GM19025 (cell line): ENCODE measurements at regions not wholly inside any gene's neighbourhood (a gene's known extent, or its start where the extent isn't known, plus 50 kb on each side); places are given as distances from the start of the nearest gene placed in this dataset.
"Not testable (repeated sequence)": the region's sequence is repeated elsewhere in the genome, so short reads cannot be mapped to it uniquely, and the experiment has no call there.

Experiments used
- ATAC-seq: cut with Tn5 transposase; IDR thresholded peaks from one replicate; pipeline ENCODE4 v1.9.1; 2021; ENCODE audit warnings: mild to moderate bottlenecking, low read depth, moderate library complexity; ENCODE audit not compliant: unreplicated experiment

DNA sequence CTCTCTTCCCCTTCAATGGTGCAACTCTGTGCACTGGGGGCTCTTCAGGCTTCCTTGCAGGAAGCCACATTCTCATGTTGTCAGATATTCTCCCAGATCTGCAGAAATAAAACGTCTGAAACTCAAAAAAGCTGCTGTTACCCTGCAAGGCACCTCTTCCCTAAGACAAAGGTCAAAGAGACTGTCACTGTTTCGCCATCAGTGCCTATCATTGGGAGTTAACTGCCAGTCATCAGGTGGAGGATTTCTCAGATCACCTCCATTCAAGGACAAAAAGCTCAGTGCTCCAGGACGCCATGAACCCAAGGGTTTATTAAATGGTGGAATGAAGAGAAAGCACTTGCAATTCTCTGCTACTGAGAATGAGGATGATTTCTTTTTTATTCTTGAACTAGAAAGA lies 144.6 kb upstream of the PALS2 start:
- ATAC-seq = no peak

DNA sequence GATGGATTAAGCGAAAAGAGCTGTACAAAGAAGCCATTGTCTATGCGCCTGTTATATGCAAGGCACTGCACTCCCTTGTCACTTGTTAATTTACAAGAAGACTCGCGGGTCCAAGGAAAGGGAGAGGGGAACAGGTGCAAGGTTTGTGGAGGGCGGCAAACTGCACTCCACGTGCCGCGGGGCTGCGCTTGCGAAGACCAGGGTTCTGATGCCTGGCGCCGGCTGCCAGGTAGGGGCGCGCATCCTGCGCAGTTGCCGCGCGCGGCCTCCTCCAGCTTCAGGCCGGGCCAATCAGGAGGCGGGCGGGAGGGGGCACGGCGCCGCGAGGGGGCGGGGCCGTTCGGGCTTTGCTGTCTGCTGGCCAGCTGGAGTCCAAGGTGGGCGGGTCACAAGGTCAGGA lies 140.6 kb upstream of the PALS2 start:
- ATAC-seq = no peak

DNA sequence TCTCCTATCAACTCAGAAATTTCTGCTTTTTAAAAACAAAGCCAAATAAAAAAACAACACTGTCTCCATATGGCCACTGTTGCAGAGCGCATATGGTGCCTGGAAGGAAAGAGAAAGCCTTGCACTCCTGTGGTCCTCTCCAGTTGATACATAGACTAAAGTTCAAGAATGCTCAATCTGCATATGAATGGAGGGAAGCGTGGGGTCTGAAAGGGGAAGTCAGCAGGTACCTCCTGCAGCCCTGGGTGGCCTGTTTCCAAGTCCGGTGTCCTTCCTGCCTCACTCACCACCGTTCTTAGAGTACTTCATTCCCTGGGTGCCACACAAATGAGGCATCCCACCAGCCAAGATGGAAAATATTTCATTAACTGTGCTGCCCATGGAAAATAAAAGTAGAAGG lies 138.3 kb upstream of the PALS2 start:
- no peak for ATAC-seq

DNA sequence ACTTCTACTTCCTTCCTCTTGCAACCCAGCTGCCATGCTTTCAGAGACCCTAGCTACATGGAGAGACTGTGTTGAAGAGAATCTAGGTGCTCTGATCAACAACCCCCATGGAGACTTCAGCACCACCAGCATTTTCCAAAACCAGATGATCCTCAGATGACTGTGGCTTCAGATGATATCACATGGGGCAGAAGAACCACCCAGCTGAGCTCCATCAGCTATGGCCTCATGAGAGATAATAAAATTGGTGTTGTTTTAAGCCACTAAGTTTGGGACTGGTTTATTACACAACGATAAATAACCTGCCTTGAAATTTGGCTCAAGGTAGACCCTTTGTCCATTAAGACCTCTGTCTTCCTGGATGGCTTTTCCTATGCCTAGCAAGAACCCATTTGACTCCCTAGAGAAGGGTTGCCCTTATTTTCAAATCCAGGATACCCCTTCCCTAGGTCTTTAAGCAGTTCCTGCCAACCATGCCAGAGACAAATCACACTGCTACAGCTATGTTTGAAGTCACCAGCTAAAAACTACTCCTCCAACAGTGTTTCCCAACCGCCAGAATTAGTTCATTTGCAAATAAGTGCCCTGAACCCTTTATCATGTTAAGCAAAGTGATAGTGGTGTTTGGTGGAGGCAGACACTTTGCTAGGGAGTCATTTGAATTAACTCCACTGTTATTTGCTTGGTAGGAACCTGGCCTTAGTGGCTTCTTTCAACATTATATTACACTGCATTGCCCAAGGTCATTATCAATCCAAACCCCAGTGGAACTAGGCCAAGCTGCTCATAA lies 136.9 kb upstream of the PALS2 start:
- ATAC-seq = no peak

DNA sequence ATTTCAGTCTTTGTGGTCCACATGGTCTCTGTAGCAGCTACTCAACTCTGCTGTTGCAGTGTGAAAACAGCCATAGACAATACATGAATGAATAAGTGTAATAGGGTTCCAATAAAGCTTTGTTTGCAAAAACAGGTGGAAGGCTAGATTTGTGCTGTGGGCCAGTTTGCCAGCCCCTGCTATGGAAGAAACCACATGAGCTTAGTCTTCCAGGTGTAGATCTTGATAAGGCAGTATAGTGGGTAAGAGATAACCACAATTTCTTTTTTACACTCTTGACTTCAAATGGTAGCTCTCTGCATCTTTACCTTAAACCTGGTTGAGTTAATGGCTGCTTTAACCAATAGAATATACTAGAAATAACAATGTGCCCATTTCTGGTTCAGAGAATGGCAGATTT lies 135.0 kb upstream of the PALS2 start:
- no peak for ATAC-seq

DNA sequence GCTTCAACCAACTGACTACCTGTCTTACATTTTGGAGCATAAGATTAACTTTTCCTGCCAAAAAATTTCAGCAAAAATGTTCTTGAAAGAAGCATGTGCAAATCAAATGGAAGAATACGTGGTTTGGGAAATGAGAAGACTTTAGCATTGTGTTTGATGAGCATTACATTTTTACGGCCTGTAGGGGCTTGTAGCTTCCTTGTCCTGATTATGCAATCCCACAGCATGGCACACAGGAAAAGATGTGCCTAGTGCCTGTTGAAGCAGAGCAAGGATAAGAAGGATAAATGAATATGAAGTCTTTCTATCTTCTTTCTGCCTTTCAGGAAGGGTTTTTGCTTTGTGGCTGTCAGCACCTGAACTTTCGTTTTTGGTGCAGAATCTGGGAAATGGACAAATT lies 134.1 kb upstream of the PALS2 start:
- ATAC-seq = not testable (repeated sequence)

DNA sequence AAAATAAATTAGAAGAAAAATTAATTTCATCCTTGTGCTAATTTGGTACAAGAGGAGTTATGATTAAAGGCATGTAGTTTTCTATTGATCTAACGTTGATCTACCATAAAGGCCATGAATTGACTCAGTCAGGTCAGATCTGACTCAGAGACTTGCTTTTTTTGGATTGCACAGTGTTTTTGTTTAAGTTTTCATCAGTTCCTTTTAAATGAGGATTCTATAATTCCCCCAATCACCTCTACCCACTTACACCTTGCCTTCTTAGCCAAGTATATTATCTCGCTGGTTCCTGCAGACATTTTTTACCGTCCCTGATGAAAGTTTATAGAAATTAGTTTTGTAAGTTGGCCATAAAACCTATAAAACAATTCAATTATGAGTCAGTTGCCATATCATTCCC lies 132.4 kb upstream of the PALS2 start:
- ATAC-seq = no peak

DNA sequence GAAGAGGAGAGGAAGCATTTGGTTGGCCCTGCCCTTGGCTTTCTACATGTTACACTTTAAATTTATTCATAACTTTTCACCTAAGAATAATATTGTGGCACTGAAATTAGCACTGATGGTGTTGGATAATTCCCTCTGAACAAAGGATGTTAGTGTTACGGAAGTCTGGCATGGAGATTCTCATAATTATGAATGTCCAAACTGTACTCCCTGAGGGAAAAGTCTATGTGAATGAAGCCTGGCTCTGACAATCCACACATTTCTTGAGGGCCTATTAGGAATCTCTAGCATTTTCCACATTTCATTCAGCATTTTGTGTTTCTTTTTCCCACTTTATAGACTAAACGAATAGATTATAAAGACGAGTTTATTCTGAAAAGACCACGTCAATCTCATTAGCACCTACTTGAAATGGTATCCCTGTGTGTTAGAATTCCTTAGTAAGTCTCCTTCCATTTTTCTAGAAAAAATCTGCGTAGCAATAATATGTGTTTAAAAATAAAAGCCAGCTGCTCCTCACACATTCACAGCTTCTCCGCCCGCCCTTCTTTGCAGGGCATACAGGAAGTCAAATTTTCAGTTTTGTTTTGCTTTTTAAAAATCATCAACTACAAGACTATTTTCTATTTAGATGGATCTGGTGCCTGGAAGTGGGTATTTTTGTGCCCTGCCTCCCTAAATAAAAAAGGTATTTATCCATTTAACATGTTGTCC lies 131.8 kb upstream of the PALS2 start:
- ATAC-seq = peak; percentile 56

DNA sequence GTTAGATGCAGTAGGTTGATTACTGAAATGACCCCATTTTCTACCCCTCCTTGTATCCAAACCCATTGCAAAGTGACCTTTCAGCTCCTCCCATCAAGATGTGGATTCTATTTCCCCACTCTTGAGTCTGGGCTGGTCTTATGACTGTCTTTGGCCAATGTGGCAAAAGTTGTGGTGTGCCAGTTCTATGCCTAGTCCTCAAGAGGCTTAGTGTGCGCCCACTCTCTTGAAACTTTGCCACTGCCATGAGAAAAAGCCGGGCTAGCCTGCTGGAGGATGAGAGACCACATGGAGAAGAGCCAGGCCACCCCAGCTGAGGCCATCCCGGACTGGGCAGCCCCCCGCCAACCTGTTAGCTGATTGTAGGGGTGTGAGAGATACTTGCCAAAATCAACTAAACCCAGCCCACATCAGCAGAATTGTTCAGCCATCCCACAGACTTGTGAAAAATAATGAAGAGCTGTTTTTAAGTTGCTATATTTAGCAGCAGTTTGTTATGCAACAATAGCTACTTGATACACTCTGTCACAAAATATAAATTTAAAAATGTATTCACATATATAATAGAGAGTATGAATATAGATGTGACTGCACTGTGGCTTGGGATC lies 131.0 kb upstream of the PALS2 start:
- ATAC-seq = peak; percentile 28

DNA sequence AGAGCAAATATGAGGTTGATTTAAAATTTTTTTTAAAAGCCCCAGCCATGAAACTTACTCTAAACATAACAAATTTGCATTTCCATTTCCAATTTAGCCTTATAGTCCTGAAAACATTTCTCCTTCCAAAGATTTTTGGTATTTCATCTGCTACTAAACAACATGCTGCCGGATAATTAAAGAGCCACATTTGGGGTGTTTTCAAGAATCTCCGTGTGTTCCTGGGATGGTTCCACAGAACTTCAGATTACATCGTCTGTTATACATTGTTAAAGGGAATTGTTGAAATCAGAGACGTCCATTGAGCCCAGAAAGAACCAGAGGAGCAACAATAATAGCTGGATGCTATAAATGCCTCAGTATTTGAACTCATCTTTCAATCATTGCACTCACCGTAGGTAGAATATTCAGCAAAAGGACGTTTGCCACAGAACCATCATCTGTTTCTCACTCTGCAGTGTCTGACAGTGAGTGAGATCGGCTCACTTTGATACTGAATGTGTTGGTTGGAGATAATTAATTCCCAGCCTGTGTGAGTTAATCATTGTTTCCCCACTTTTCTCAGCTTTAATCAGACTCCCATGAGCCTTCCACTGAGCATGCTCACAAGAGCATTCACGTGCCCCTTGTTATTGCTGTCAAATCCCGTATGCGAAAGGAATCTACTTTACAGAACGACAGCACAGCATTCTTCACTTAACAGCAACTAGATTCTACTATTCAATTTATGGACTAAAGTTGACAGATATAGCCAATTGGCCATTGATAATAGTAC lies 128.4 kb upstream of the PALS2 start:
- ATAC-seq = no peak

DNA sequence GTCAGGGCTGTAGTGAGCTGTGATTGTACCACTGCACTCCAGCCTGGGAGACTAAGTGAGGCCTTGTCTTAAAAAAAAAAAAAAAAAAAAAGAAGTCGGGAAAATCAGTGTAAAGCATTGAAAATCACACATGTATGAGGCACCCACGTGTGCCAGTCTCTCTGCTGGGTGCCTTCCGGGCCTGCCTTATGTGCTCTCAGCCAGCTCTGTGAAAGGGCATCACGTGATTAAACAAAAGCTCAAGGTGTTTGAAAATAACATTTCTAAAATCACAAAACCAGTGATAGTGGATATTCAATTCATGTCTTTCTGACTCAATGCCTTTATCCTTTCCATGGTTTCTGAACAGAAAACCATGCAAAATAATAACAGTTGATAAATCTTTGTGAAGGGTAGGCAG lies 125.2 kb upstream of the PALS2 start:
- no peak for ATAC-seq

DNA sequence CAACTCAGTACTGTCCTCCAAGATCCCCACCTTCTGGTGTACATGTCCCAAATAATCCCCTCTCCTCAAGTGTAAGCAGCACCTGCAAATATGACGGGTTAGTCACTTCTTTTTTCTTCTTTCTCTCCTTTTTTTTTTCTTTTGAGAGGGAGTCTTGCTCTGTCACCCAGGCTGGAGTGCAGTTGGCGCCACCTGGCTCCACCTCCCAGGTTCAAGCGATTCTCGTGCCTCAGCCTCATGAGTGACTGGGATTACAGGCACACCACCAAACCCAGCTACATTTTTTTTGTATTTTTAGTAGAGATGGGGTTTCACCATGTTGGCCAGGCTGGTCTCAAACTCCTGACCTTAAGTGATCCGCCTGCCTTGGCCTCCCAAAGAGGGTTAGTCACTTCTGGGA lies 123.8 kb upstream of the PALS2 start:
- ATAC-seq = not testable (repeated sequence)

DNA sequence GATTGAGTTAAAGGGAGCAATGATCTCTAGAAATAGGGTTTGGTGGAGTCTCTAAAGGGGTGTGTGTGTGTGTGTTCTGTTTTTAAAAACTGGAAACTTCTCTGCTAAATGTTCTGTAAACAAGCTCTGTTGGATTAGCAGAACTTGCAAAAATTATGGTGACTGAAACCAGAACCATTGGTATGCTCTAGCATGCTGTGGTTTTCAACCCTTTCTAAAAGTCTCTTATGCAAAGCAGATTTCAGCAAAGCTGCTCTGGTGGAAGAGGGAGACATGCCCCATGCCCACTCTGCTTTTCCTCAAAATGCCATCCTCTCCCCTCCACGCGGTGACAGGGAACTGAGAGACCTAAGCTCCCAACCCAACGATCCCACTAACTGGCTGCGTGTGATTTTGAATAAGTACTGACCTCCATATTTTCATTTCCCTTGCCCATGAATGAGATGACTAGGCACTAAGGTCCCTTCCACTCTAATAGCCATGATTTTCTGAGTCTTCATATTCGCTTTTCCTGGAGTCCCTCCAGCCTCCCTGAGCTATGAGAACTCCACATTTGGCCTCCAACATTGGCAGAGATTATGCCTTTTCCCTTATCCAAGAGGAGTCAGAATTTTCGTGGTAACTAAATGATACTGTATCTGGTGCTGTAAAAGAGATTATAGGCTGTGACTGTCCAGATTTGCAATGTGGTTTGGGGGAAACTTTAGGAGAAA lies 117.3 kb upstream of the PALS2 start:
- peak; percentile 73 for ATAC-seq

DNA sequence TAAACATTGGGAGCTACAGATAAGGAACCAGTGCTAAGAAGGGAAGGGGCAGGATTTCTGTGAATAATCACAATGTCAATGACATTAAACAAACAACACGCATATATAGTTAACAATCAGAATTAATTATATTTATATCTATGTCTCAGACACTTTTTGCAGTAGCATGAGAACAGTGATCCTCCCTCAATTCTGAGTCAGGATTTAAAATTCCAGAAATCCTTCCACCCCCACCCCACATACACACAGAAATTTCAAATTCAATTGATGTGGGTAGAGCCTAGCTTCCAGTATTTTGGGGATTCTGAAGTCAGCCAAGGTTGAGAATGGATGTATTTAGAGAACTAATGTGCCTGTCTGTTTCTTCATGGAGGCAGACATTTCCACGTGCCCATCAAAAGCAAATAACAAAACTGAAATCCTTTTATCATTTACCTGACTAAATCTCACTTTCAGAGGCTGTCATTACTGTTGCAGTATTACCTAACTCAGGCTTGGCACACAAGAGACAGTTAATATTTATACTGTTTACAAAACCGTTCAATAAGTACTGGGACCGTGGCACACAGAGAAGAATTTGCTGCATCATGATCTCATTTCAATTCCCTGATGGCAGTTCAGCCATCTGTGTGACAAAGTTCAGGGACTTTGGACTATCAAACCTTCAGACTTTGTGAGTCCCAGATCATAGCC lies 116.6 kb upstream of the PALS2 start:
- peak; percentile 59 for ATAC-seq

DNA sequence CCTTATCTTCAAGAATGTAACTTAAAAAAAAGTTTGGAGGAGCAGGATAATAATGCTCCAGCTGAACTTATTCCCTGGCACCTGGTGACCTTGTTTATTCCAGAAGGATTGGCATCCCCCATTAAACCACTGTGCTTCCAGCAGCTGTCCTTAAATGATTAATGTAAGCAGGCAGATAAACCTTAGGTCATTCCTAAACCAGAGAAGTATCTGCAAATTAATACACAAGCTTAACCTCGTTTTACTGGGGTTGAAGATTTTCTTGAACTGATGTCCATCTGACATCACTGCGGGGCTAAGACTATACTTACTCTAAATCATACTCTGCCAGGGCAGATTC lies 116.1 kb upstream of the PALS2 start:
- ATAC-seq = no peak

DNA sequence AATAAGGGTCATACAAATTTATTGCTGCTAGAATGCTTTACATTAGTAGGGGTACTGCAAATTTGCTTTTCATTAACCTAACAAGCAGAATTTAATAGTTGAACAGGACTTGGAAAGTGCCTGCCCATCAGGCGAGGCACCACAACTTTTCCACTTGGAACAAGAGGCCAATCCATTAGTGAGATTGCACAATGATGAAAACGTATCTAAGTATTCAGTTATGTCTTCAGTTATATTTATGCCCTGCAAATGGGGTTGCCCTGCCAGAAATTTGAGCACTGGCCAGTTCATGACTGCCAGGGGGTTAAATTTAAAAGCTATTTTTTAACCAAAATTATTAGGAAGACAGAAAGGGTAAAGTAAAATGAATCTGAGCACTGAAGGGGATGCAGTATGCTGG lies 111.1 kb upstream of the PALS2 start:
- ATAC-seq = no peak

DNA sequence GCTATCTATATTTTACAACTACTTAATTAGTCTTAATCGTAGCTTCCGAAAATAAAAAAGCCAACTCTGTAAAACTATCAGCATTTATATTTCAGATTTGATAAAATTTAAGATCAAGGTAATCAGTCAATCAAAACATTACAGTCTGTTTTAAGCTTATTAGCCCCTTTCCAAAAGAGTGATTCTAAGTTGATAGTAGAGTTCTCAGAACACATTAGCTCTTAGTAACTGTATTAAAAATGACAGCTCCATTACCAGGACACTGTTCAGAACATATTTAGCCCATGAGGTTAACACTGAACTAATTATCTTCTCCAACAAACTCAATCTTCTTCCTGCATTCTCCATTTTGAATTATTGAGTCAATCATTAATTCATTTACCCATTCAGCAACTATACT lies 110.3 kb upstream of the PALS2 start:
- ATAC-seq = no peak

DNA sequence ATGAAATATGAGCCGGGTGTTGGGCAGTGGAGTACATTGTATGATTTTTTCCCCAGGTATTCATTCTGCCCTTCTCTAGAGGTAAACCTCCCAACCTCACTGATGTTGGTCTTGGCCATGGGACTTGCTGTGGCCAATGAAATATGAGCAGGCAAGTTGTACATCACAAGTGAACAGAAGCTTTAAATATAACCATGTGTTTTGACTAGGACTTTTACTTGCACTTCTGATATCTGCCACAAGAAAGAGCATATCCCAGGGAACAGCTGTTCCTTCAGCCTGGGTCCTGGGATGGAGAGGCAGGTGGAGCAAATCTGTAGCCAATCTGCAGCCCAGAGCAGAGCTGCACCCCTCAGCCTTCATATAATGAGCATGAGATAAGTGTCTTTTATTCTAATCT lies 109.8 kb upstream of the PALS2 start:
- ATAC-seq = no peak

DNA sequence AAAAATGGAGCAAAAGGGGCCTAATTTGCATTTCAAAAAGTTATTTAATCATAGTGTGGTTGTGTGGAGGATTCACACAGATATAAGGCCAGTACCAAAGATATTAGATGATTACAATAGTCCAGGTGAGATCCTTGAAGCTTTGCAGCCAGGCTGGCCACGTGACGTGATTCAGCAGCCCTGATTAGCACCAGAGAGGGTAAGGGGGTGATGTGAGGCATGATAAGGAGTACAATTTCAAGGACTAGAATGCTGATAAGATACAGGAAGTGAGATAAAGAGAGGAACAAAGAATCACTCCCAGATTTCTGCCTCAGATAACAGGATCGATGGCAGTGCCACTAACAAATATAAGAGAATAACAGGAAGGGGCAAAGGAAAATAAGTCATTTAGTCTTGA lies 108.4 kb upstream of the PALS2 start:
- ATAC-seq = no peak

DNA sequence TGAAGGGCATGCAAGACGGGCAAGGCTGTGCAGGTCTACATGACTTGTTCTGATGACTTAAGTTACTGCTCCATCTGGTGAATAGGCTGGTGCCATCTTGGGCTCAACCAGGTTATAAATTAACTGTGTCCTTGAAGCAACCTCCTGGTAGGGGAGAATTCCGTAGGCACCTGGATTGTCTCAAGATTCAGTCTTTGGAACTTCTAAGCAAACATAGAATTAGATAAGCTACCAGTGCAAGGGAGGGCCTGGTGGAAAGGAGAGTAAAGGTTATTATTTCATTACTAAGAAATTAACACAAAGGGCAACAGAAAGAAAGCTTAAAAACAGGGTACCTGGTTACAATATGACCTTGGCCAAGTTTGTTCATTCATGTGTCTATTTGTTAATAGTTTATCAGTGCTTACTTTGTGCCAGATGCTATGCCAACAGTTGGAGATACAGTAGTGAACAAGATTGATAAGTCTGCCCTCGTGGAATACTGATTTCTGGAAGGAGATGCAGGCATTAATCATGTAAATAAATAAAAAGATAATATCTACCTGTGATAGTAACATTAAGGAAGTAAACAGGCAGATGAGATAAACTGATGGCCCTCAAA lies 107.0 kb upstream of the PALS2 start:
- ATAC-seq = no peak
